Adipocyte (in vitro differentiated cells): ENCODE measurements at regions not wholly inside any gene's neighbourhood (a gene's known extent, or its start where the extent isn't known, plus 50 kb on each side); places are given as distances from the start of the nearest gene placed in this dataset.

Experiments used
- DNase-seq: peaks from one replicate; pipeline ENCODE4 v3.0.0-alpha.2; 2015; ENCODE audit warnings: low read depth
- H3K27me3 ChIP-seq: replicated peaks from 2 replicates; pipeline ENCODE4 v1.7.0; 2013; ENCODE audit warnings: mild to moderate bottlenecking, low read length, moderate library complexity; ENCODE audit not compliant: control insufficient read depth, insufficient read depth
- H3K36me3 ChIP-seq: 2 replicates; pipeline ENCODE4 v1.7.0; 2013; ENCODE audit warnings: low read length, mild to moderate bottlenecking, moderate library complexity; ENCODE audit not compliant: control insufficient read depth, insufficient read depth, severe bottlenecking
- H3K4me1 ChIP-seq: 2 replicates; pipeline ENCODE4 v1.7.0; 2013; ENCODE audit warnings: mild to moderate bottlenecking, low read length, moderate library complexity; ENCODE audit not compliant: control insufficient read depth, insufficient read depth
- H3K4me3 ChIP-seq: 2 replicates; pipeline ENCODE4 v1.7.0; 2013; ENCODE audit warnings: mild to moderate bottlenecking, low read length, moderate library complexity
- H3K9ac ChIP-seq: 2 replicates; pipeline ENCODE4 v1.7.0; 2013; ENCODE audit warnings: mild to moderate bottlenecking, low read length, moderate library complexity
- H3K9me3 ChIP-seq: 2 replicates; pipeline ENCODE4 v1.7.0; 2013; ENCODE audit warnings: mild to moderate bottlenecking, low read length, moderate library complexity; ENCODE audit not compliant: control insufficient read depth

DNA sequence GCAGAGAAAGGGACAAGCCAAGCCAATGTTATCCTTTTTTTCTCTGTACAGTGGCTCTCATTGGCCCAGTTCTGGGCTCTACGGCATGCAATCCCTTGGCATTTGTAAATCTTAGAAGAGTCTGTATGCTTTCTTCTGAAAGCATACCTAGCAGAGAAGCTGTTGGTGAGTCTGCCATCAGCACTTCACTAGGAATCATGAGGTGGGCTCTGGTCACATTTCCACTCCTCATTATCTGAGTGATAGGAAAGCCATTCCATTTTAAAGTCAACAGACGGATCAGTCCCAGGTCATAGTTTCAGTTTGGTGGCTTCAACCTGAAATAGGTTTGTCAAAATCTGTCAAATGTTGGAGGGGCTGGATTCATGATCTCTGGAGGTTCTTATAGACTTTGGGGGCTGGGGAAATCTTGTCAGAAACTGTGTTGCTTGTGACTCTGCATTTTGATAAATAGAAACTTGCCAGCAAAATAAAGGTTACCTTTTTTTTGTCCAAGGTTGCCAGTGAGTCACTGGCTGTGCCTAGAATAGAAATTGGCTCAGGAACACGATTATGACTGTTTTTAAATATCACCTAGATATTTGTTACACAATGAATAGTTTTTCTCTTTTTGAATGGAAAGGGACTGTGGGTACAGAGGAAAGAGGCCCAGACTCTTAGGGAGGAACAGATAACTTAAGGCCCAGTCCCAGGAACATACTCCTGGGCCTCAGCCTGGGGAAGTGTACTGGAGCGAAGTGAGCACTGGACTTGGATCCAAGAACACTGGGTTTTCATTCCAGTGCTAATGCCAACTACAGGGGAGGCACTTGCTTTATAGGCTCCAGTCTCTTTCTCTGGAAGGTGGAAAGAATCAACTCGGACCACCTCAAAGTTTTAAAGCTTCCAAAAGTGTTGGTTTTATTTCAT is 183.1 kb downstream of the NMUR2 start:
- H3K9me3 ChIP-seq = no peaks in the 10 kb centered on the region
- no peak overlapping the region for H3K4me3 ChIP-seq
- peaks cover 7% of the 10 kb centered on the region for H3K4me1 ChIP-seq
- no peak for DNase-seq
- no peak overlapping the region for H3K9ac ChIP-seq
- H3K27me3 ChIP-seq = no peaks in the 10 kb centered on the region
- no peaks in the 10 kb centered on the region for H3K36me3 ChIP-seq

DNA sequence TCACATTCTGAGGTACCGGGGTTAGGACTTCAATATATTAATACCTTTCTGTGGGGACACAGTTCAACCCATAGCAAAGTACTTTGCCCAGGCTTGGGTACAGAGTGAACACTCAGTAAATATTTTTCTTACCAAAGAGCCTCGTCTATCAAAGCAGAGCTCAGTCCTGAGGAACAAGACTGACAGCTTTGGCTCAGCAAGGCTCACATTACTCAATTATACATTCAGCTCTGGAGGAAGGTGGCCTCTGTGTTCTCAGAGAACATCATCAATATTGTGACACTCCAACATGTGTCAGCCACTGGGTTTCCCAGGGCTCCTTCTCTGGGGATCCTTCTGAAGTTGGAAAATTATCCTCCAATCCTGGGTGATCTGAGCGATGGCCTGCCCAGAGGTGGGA is 186.4 kb downstream of the NMUR2 start:
- Histone ChIP-seq H3K36me3 (no peaks in the 10 kb centered on the region), H3K4me3 (no peak overlapping the region), H3K4me1 (peaks cover 12% of the 10 kb centered on the region), H3K9ac (no peak overlapping the region), H3K9me3 (peaks cover 4% of the 10 kb centered on the region), H3K27me3 (no peaks in the 10 kb centered on the region)
- no peak for DNase-seq

DNA sequence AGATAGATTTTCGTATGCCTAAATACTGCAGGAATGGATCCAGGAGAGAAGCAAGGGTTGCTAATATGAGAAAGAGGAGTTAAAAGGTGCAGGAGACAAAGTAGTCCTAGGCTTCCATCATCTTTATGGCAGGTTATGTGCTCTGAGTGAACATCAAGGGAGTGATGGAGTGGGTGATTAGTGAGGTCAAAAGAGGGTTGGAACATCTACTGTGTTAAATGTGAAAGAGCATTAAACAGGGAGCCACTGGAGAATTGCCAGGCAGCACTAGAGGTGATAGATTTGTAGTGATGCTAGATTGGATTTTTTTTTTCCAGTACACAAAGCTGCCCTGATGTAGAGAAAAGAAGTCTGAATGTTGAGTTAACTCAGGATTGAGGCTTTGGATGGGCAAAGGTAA is 199.3 kb downstream of the NMUR2 start:
- H3K4me1 ChIP-seq = no peaks in the 10 kb centered on the region
- H3K27me3 ChIP-seq = no peaks in the 10 kb centered on the region
- DNase-seq = no peak
- H3K36me3 ChIP-seq = no peaks in the 10 kb centered on the region
- H3K4me3 ChIP-seq = no peak overlapping the region
- H3K9me3 ChIP-seq = no peaks in the 10 kb centered on the region
- H3K9ac ChIP-seq = no peak overlapping the region

GRCh38 chr5:152202321-152202720 is 202.8 kb downstream of the NMUR2 start:
- H3K9ac ChIP-seq = no peak overlapping the region
- no peaks in the 10 kb centered on the region for H3K4me1 ChIP-seq
- no peaks in the 10 kb centered on the region for H3K27me3 ChIP-seq
- H3K4me3 ChIP-seq = no peak overlapping the region
- no peaks in the 10 kb centered on the region for H3K36me3 ChIP-seq
- no peaks in the 10 kb centered on the region for H3K9me3 ChIP-seq
- DNase-seq = no peak

GRCh38 chr5:152193391-152194107 is 211.5 kb downstream of the NMUR2 start:
- H3K4me1 ChIP-seq = peaks cover 10% of the 10 kb centered on the region
- H3K9ac ChIP-seq = no peak overlapping the region
- no peaks in the 10 kb centered on the region for H3K36me3 ChIP-seq
- no peak for DNase-seq
- no peak overlapping the region for H3K4me3 ChIP-seq
- peaks cover 2% of the 10 kb centered on the region for H3K9me3 ChIP-seq
- no peaks in the 10 kb centered on the region for H3K27me3 ChIP-seq

- H3K27me3 ChIP-seq = no peaks in the 10 kb centered on the region
- no peak for DNase-seq
- no peak overlapping the region for H3K9ac ChIP-seq
- peaks cover 16% of the 10 kb centered on the region for H3K4me1 ChIP-seq
- H3K4me3 ChIP-seq = peak overlapping the region; percentile 30
- H3K36me3 ChIP-seq = no peaks in the 10 kb centered on the region
- peaks cover 6% of the 10 kb centered on the region for H3K9me3 ChIP-seq
Observed at GRCh38 chr5:152188251-152188650, 216.8 kb downstream of the NMUR2 start.

- H3K4me3 ChIP-seq = peak overlapping the region; percentile 30
- DNase-seq = no peak
- H3K4me1 ChIP-seq = peaks cover 16% of the 10 kb centered on the region
- no peak overlapping the region for H3K9ac ChIP-seq
- no peaks in the 10 kb centered on the region for H3K27me3 ChIP-seq
- H3K36me3 ChIP-seq = no peaks in the 10 kb centered on the region
- H3K9me3 ChIP-seq = peaks cover 4% of the 10 kb centered on the region
Observed at GRCh38 chr5:152187668-152188067, 217.4 kb downstream of the NMUR2 start.

- H3K4me1 ChIP-seq = peaks cover 15% of the 10 kb centered on the region
- no peak overlapping the region for H3K9ac ChIP-seq
- no peaks in the 10 kb centered on the region for H3K36me3 ChIP-seq
- no peaks in the 10 kb centered on the region for H3K27me3 ChIP-seq
- H3K9me3 ChIP-seq = peaks cover 4% of the 10 kb centered on the region
- no peak for DNase-seq
- no peak overlapping the region for H3K4me3 ChIP-seq
Observed at GRCh38 chr5:152185547-152186245, 219.4 kb downstream of the NMUR2 start.

DNA sequence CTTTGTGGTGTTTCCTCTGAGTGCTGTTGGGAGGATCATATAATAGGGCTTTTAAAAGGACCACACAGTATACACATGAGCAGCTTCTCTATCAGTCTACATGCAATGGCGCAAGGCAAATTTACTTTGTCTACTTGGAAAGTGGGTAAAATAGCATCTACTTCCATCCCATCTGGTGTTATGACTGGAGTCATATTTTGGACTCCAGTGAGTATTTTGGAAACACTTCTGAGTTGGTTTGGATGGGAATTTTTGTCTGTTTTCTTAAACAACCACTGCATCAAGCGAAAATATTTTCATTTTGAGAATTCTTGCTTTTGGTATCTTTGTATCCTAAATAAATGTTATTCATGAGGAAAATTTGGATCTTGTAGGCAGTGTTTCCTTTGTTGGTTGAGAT is 220.8 kb downstream of the NMUR2 start:
- H3K9me3 ChIP-seq = peaks cover 4% of the 10 kb centered on the region
- no peak overlapping the region for H3K9ac ChIP-seq
- no peak for DNase-seq
- no peak overlapping the region for H3K4me3 ChIP-seq
- no peaks in the 10 kb centered on the region for H3K27me3 ChIP-seq
- H3K4me1 ChIP-seq = peaks cover 10% of the 10 kb centered on the region
- H3K36me3 ChIP-seq = no peaks in the 10 kb centered on the region

GRCh38 chr5:152181461-152181860 is 223.6 kb downstream of the NMUR2 start:
- Histone ChIP-seq H3K9ac (no peak overlapping the region), H3K4me1 (no peaks in the 10 kb centered on the region), H3K36me3 (no peaks in the 10 kb centered on the region), H3K4me3 (no peak overlapping the region), H3K9me3 (no peaks in the 10 kb centered on the region), H3K27me3 (no peaks in the 10 kb centered on the region)
- DNase-seq = no peak

DNA sequence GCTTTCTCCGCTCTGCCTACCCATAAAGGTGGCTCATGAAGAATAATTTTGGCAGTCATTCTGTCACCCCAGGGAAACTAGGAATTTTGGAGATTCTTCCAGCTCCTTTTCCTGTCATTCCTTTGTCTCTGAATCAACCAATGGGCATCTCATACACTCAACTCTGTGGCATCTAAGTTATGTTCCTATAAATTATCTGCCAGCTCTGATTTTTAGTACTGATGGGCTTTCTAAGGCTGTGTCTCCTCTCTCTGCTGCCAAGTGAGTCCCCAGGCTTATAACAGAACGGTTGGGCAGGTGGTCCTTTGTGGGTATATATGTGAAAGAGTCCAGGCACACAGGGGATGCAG is 226.8 kb downstream of the NMUR2 start:
- Histone ChIP-seq H3K27me3 (no peaks in the 10 kb centered on the region), H3K4me1 (no peaks in the 10 kb centered on the region), H3K36me3 (no peaks in the 10 kb centered on the region), H3K4me3 (no peak overlapping the region), H3K9me3 (no peaks in the 10 kb centered on the region), H3K9ac (no peak overlapping the region)
- DNase-seq = no peak
